ENCODE measurements at regions not wholly inside any gene's neighbourhood (a gene's known extent, or its start where the extent isn't known, plus 50 kb on each side); places are given as distances from the start of the nearest gene placed in this dataset.

GRCh38 chr17:34850023-34850422, 111.2 kb downstream of the CCT6B start:
- Histone ChIP-seq H3K27me3 (ENCODE audit: insufficient read depth) (no peaks in the 10 kb centered on the region), H3K79me2 (replicated peaks; ENCODE audit: insufficient read depth) (no peaks in the 10 kb centered on the region), H4K20me1 (replicated peaks; ENCODE audit: insufficient read depth) (no peaks in the 10 kb centered on the region), H3K36me3 (ENCODE audit: insufficient read depth) (no peaks in the 10 kb centered on the region), H3K4me1 (ENCODE audit: insufficient read depth) (0 out of 2 replicates have a peak, but pooled peaks cover 3% of the 10 kb centered on the region), H3F3A (replicated peaks; ENCODE audit: low read depth) (no peaks in the 10 kb centered on the region), H3K4me2 (no peak overlapping the region), H3K4me3 (no peak overlapping the region), H3K9me2 (ENCODE audit: insufficient read depth) (peaks cover 3% of the 10 kb centered on the region; the same call in 1 of the 2 replicates), H2AFZ (no peak overlapping the region), H3K27ac (ENCODE audit: low read depth) (no peak overlapping the region)
- Mint-ChIP-seq H3K4me1 (peaks cover 15% of the 10 kb centered on the region), H3K36me3 (ENCODE audit: low read depth) (no peaks in the 10 kb centered on the region), H3K4me3 (no peak overlapping the region), H3K27me3 (ENCODE audit: insufficient read depth, low read depth, poor library complexity) (peaks cover 6% of the 10 kb centered on the region), H3K27ac (no peak overlapping the region), H3K9me3 (no peaks in the 10 kb centered on the region)
- TF ChIP-seq POLR2AphosphoS5 (IDR thresholded peaks at IDR 0.05; ENCODE audit: low read depth) (no peak), ZNF462 (CRISPR knock-in tag; IDR thresholded peaks at IDR 0.05) (no peak), JUNB (IDR thresholded peaks at IDR 0.05; ENCODE audit: unreplicated experiment) (no peak), ZNF331 (CRISPR knock-in tag; IDR thresholded peaks at IDR 0.05; ENCODE audit: low read depth) (no peak), ETS1 (IDR thresholded peaks at IDR 0.05) (no peak), CREB1 (CRISPR knock-in tag; IDR thresholded peaks at IDR 0.05; ENCODE audit: low read depth) (no peak), EZH2 (IDR thresholded peaks at IDR 0.05; ENCODE audit: low read depth, unreplicated experiment) (no peak), NANOG (IDR thresholded peaks at IDR 0.05; ENCODE audit: borderline replicate concordance) (no peak), STAT1 (IDR thresholded peaks at IDR 0.05; ENCODE audit: unreplicated experiment) (no peak), EZH2phosphoT487 (IDR thresholded peaks at IDR 0.05; ENCODE audit: unreplicated experiment) (no peak)
- TF ChIP-seq, protein P1, sequence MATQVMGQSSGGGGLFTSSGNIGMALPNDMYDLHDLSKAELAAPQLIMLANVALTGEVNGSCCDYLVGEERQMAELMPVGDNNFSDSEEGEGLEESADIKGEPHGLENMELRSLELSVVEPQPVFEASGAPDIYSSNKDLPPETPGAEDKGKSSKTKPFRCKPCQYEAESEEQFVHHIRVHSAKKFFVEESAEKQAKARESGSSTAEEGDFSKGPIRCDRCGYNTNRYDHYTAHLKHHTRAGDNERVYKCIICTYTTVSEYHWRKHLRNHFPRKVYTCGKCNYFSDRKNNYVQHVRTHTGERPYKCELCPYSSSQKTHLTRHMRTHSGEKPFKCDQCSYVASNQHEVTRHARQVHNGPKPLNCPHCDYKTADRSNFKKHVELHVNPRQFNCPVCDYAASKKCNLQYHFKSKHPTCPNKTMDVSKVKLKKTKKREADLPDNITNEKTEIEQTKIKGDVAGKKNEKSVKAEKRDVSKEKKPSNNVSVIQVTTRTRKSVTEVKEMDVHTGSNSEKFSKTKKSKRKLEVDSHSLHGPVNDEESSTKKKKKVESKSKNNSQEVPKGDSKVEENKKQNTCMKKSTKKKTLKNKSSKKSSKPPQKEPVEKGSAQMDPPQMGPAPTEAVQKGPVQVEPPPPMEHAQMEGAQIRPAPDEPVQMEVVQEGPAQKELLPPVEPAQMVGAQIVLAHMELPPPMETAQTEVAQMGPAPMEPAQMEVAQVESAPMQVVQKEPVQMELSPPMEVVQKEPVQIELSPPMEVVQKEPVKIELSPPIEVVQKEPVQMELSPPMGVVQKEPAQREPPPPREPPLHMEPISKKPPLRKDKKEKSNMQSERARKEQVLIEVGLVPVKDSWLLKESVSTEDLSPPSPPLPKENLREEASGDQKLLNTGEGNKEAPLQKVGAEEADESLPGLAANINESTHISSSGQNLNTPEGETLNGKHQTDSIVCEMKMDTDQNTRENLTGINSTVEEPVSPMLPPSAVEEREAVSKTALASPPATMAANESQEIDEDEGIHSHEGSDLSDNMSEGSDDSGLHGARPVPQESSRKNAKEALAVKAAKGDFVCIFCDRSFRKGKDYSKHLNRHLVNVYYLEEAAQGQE (IDR thresholded peaks at IDR 0.05; ENCODE audit: unreplicated experiment) = no peak
- DNase-seq (ENCODE audit: low spot score) = no peak
- no peak for ATAC-seq
